Ovary (tissue), 7 donors: ENCODE measurements at regions not wholly inside any gene's neighbourhood (a gene's known extent, or its start where the extent isn't known, plus 50 kb on each side); places are given as distances from the start of the nearest gene placed in this dataset.

ENCODE experiments used
- DNase-seq, 5 donors: peaks; one replicate each; pipeline ENCODE4 v3.0.0-alpha.2; 2019 to 2020
- H3K27ac ChIP-seq, 2 donors: fragments of 200-600 bp; one replicate each; pipeline versions ENCODE4 v1.5.1 to v1.8.0; 2019 to 2022
- H3K27me3 ChIP-seq: fragments of 200-600 bp; one replicate; pipeline ENCODE4 v1.8.0; 2022
- H3K36me3 ChIP-seq: fragments of 200-600 bp; sonication (generic); one replicate; pipeline ENCODE4 v1.5.1; 2019
- H3K4me1 ChIP-seq: one replicate; pipeline ENCODE4 v1.8.1; 2013; ENCODE audit warnings: mild to moderate bottlenecking, moderate library complexity; ENCODE audit not compliant: insufficient read depth
- H3K4me3 ChIP-seq: fragments of 200-600 bp; sonication (generic); one replicate; pipeline ENCODE4 v1.5.1; 2017
- H3K9me3 ChIP-seq, 2 donors: fragments of 200-600 bp in 1 of 2; sonication (generic) in 1 of 2; one replicate each; pipeline versions ENCODE4 v1.5.1 to v1.8.1; 2013 to 2019; ENCODE audit warnings: mild to moderate bottlenecking in 1 of 2, moderate library complexity in 1 of 2
- CTCF ChIP-seq, 3 donors: fragments of 450-650 bp in 2 of 3; fragments of 200-600 bp in 1 of 3; IDR thresholded peaks; one replicate each; pipeline versions ENCODE4 v1.5.1 to v1.8.0; 2016 to 2022; ENCODE audit warnings: antibody characterized with exemption in 3 of 3, mild to moderate bottlenecking in 1 of 3
- EP300 ChIP-seq: sonication (generic); formaldehyde crosslinking; IDR thresholded peaks from one replicate; pipeline ENCODE4 v1.6.1; 2017; ENCODE audit warnings: antibody characterized with exemption
- POLR2A ChIP-seq: fragments of 450-650 bp; IDR thresholded peaks from one replicate; pipeline ENCODE4 v1.6.1; 2017; ENCODE audit warnings: antibody characterized with exemption, mild to moderate bottlenecking, moderate library complexity
- WGBS, 3 donors: extraction: QIAGEN DNeasy Blood & Tissue Kit in 1 of 3; methylation state at CpG; one replicate each; pipeline versions ENCODE4 v1.1.5 to v1.1.7; 2013 to 2017; 5-methylcytosine and 5-hydroxymethylcytosine counted together
- intact Hi-C, 4 donors: fragments of 100-400 bp; cut with DNase I; formaldehyde crosslinking; loops; one replicate each; pipeline versions ENCODE4 v1.11.0 to v1.15.1; 2022 to 2023
- donor health status: DM: no; HTN: no; CAD: no; lungs with moderate emphysema.
- donor health status: DM: no; HTN: no; CAD: no.
- donor health status: Bipolar disorder and iron deficiency.
- donor health status: DM: no; HTN: no; CAD: no.
- donor health status: DM: yes; HTN: yes; CAD: no.

DNA sequence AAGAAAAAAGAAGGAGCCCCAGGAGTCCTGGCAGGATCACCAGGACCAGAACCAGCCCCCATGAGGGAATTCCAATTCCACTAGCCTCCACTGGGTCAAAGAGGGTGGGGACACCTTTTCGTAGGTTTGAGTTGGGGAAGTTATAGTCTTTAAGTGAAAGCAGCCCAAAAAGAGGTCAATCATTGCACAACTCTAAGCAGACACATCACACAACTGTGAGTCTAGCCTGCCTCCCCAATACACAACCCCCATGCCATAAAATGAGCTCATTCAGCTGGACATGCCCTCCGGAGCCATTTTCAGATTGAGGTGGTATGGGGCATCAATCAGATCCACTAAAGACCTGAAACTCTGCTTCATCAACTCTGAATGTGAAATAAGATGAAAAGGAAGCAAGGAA, 179.9 kb downstream of the NPHP4 start:
- Histone ChIP-seq H3K27me3 (no peaks in the 10 kb centered on the region), H3K27ac (no peak overlapping the region), H3K36me3 (no peaks in the 10 kb centered on the region), H3K4me1 (no peaks in the 10 kb centered on the region), H3K9me3 (no peaks in the 10 kb centered on the region), H3K4me3 (no peak overlapping the region)
- no peak for DNase-seq
- intact Hi-C loops: no loop called here
- 50 to 74% (median 63%) methylated on average over 2 of the region's 2 CpGs for WGBS, 3 donors
- TF ChIP-seq POLR2A (no peak), CTCF (IDR thresholded peaks at IDR 0.05) (no peak), EP300 (no peak)

- Histone ChIP-seq H3K9me3 (no peaks in the 10 kb centered on the region), H3K4me3 (no peak overlapping the region), H3K27me3 (no peaks in the 10 kb centered on the region), H3K4me1 (no peaks in the 10 kb centered on the region), H3K36me3 (no peaks in the 10 kb centered on the region), H3K27ac (no peak overlapping the region)
- no peak for TF ChIP-seq EP300
- TF ChIP-seq POLR2A: no peak
- TF ChIP-seq CTCF (IDR thresholded peaks at IDR 0.05): no peak
- WGBS, 3 donors: 1 to 4% (median 1%) methylated on average over 11 of the region's 11 CpGs
- peak in 3 of 5 donors; percentile 23 to 76 (median 33) for DNase-seq
- intact Hi-C loops: no loop called here
Observed at GRCh38 chr1:5811419-5811818, 180.8 kb downstream of the NPHP4 start.

GRCh38 chr1:5810553-5811270, 181.5 kb downstream of the NPHP4 start:
- Histone ChIP-seq H3K4me1 (no peaks in the 10 kb centered on the region), H3K27ac (no peak overlapping the region), H3K9me3 (no peaks in the 10 kb centered on the region), H3K36me3 (no peaks in the 10 kb centered on the region), H3K27me3 (no peaks in the 10 kb centered on the region), H3K4me3 (no peak overlapping the region)
- WGBS, 3 donors: 27 to 42% (median 32%) methylated on average over 11 of the region's 11 CpGs
- intact Hi-C loops: no loop called here
- peak in 3 of 5 donors; percentile 27 to 68 (median 34) for DNase-seq
- TF ChIP-seq EP300 (no peak), CTCF (IDR thresholded peaks at IDR 0.05) (no peak), POLR2A (no peak)

DNA sequence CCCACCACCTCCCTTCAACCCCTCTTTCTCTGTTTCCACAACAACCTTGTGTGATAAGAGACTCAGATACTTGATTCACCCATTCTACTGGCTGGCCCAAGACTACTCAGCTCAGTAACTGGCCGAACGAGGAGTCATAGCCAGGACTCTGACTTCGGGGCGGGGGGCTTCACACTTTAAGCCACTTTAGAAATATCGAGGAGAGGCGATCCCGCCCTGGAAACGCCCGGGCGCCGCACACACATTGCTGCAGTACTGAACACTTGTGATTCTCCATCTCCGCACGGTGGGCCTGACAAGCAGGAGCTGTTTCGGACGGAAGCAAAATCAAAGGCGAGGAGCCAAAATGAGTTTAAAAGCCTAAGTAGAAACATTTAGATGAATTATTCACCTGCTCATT, 182.1 kb downstream of the NPHP4 start:
- H3K36me3 ChIP-seq: no peaks in the 10 kb centered on the region
- H3K9me3 ChIP-seq: no peaks in the 10 kb centered on the region
- H3K4me1 ChIP-seq: no peaks in the 10 kb centered on the region
- H3K4me3 ChIP-seq: no peak overlapping the region
- DNase-seq: no peak
- intact Hi-C loops: no loop called here
- no peak overlapping the region for H3K27ac ChIP-seq
- TF ChIP-seq POLR2A: no peak
- no peak for TF ChIP-seq CTCF (IDR thresholded peaks at IDR 0.05)
- TF ChIP-seq EP300: no peak
- 87 to 96% (median 88%) methylated on average over 16 of the region's 16 CpGs for WGBS, 3 donors
- no peaks in the 10 kb centered on the region for H3K27me3 ChIP-seq
